Body of pancreas (tissue), 4 donors: ENCODE measurements at regions not wholly inside any gene's neighbourhood (a gene's known extent, or its start where the extent isn't known, plus 50 kb on each side); places are given as distances from the start of the nearest gene placed in this dataset.

Source experiments
- CTCF ChIP-seq, 7 experiments: fragments of 450-650 bp in 4 of 7; fragments of 200-600 bp in 3 of 7; sonication (generic) in 3 of 7; IDR thresholded peaks; one replicate each; pipeline ENCODE4 v1.5.1; 2016 to 2019; ENCODE audit warnings: antibody characterized with exemption in 7 of 7
- POLR2A ChIP-seq, 3 donors: fragments of 450-650 bp; IDR thresholded peaks; one replicate each; pipeline ENCODE4 v1.6.1; 2016; ENCODE audit warnings: antibody characterized with exemption in 3 of 3, mild to moderate bottlenecking in 2 of 3

- TF ChIP-seq POLR2A (IDR thresholded peaks at IDR 0.05) (no peak), CTCF (IDR thresholded peaks at IDR 0.05) (no peak)
Measured at GRCh38 chr5:17054911-17055310, 118.8 kb upstream of the MYO10 start.
